ENCODE measurements at regions not wholly inside any gene's neighbourhood (a gene's known extent, or its start where the extent isn't known, plus 50 kb on each side); places are given as distances from the start of the nearest gene placed in this dataset.
"Not testable (repeated sequence)": the region's sequence is repeated elsewhere in the genome, so short reads cannot be mapped to it uniquely, and the experiment has no call there.

GRCh38 chr5:34156703-34157414 is 113.8 kb upstream of the C1QTNF3 start:
- TF ChIP-seq POLR2A, CTCF (IDR thresholded peaks at IDR 0.05): not testable (repeated sequence)

Data from ovary (tissue), 3 donors.